Heart left ventricle (tissue), 16 donors: ENCODE measurements at regions not wholly inside any gene's neighbourhood (a gene's known extent, or its start where the extent isn't known, plus 50 kb on each side); places are given as distances from the start of the nearest gene placed in this dataset.
"Not testable (repeated sequence)": the region's sequence is repeated elsewhere in the genome, so short reads cannot be mapped to it uniquely, and the experiment has no call there.

Experiments
- ATAC-seq, 4 donors: fragments of 200-7000 bp; cut with Tn5 transposase; one replicate each; pipeline ENCODE4 v1.9.1; 2020 to 2022; ENCODE audit warnings: moderate library complexity in 4 of 4, mild to moderate bottlenecking in 3 of 4, moderate number of reproducible peaks in 1 of 4
- DNase-seq, 5 donors: peaks; one replicate each; pipeline ENCODE4 v3.0.0-alpha.2; 2020
- H3K27ac ChIP-seq, 12 donors: fragments of 200-600 bp; sonication (generic) in 4 of 12; one replicate each; pipeline versions ENCODE4 v1.5.0 to v1.8.0; 2016 to 2022; ENCODE audit warnings: mild to moderate bottlenecking in 2 of 12
- H3K27me3 ChIP-seq, 9 donors: fragments of 200-600 bp; sonication (generic) in 2 of 9; one replicate each; pipeline versions ENCODE4 v1.5.1 to v1.8.0; 2016 to 2022; ENCODE audit warnings: mild to moderate bottlenecking in 3 of 9
- H3K36me3 ChIP-seq, 9 donors: fragments of 200-600 bp; sonication (generic) in 2 of 9; one replicate each; pipeline versions ENCODE4 v1.5.0 to v1.8.0; 2018 to 2022; ENCODE audit warnings: mild to moderate bottlenecking in 2 of 9
- H3K4me1 ChIP-seq, 12 donors: fragments of 200-600 bp; sonication (generic) in 4 of 12; one replicate each; pipeline versions ENCODE4 v1.5.0 to v1.8.0; 2016 to 2022; ENCODE audit warnings: mild to moderate bottlenecking in 3 of 12
- H3K4me3 ChIP-seq, 12 donors: fragments of 200-600 bp; sonication (generic) in 4 of 12; one replicate each; pipeline versions ENCODE4 v1.5.0 to v1.8.0; 2017 to 2022; ENCODE audit warnings: mild to moderate bottlenecking in 9 of 12, moderate library complexity in 4 of 12
- H3K9me3 ChIP-seq, 12 donors: fragments of 200-600 bp; sonication (generic) in 4 of 12; one replicate each; pipeline versions ENCODE4 v1.5.0 to v1.8.0; 2016 to 2022; ENCODE audit warnings: mild to moderate bottlenecking in 1 of 12
- WGBS, 4 donors: extraction: QIAGEN DNeasy Blood & Tissue Kit in 2 of 4; methylation state at CpG; one replicate each; pipeline versions ENCODE4 v1.1.5 to v1.1.7; 2013 to 2018; 5-methylcytosine and 5-hydroxymethylcytosine counted together
- intact Hi-C, 10 donors: fragments of 100-400 bp; cut with DNase I; formaldehyde crosslinking; loops; one replicate each; pipeline versions ENCODE4 v1.11.1 to v1.14.2; 2022
- donor health status: ischemic (EF 13 %, LVEDD 7.1; RV severe dilation, severe dysfunction).
- donor health status: healthy with polysubstance abuse.
- donor health status: DM: no; HTN: yes; CAD: no.
- donor health status: DM: no; HTN: no; CAD: no.
- donor health status: ischemic (EF 25% LVEDD 6.9; RV normal size, moderate dysfunction).
- donor health status: ischemic (EF 25% LVEDD 5.7; RV mildly dilated, moderate dysfunction).
- donor health status: healthy.
- donor health status: DM: yes; HTN: yes; CAD: no.
- donor health status: ischemic (EF 35%, LVEDD 5.7; RV mildly dilated, moderate dysfunction).
- donor health status: nonischemic (EF 11% LVEDD 7.7; RV severe dilation, severe dysfunction).
- donor health status: DM: yes; HTN: yes; CAD: no.
- donor health status: PGD.
- donor health status: ischemic (EF 29% LVEDD 5.4; RV normal size, mild dysfunction).
- donor health status: nonischemic (EF 23%, LVEDD 6.1; RV moderate dilation, normal function).

DNA sequence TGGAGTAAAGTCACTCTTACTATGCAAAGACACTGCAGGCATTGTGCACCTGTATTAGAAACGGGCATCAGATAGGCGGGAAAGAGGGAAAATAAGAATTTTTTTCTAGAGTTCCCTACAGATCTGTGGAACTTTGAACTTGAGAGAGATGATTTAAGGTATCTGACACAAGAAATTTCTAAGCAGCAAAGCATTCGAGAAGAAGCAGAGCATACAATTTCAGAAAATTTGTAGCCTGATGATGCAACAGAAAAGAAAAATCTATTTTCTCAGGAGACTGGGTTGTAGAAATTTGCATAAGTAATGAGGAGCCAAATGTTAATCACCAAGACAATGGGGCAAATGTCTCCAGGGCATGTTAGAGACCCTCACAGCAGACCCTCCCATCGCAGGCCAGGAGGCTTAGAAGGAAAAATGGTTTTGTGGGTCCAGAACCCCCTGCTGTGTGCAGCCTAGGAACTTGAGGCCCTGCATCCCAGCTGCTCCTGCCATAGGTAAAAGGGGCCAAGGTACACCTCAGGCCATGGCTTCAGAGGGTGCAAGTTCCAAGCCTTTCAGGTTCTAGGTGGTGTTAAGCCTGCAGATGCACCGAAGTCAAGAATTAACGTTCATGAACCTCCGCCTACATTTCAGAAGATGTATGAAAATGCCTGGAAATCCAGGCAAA, 163.5 kb upstream of the GTF2H2 start:
- H3K4me3 ChIP-seq, ATAC-seq, intact Hi-C loops, H3K27me3 ChIP-seq, H3K27ac ChIP-seq, H3K9me3 ChIP-seq, H3K4me1 ChIP-seq, H3K36me3 ChIP-seq: not testable (repeated sequence)
- WGBS, 4 donors = 94 to 97% (median 95%) methylated on average over 3 to 5 of the region's 7 CpGs
- DNase-seq = peak in 1 of 5 donors; percentile 12
